Heart left ventricle (tissue), 13 donors: ENCODE measurements at regions not wholly inside any gene's neighbourhood (a gene's known extent, or its start where the extent isn't known, plus 50 kb on each side); places are given as distances from the start of the nearest gene placed in this dataset.

Experiments
- POLR2A ChIP-seq, 2 donors: fragments of 450-650 bp; IDR thresholded peaks; one replicate each; pipeline ENCODE4 v1.6.1; 2017; ENCODE audit warnings: antibody characterized with exemption in 2 of 2, mild to moderate bottlenecking in 2 of 2, moderate library complexity in 2 of 2
- TF ChIP-seq, protein P1 (sequence below), 12 donors: fragments of 200-600 bp; sonication (generic) in 4 of 12; IDR thresholded peaks; one replicate each; pipeline versions ENCODE4 v1.5.0 to v1.8.0; 2018 to 2022; ENCODE audit warnings: antibody characterized with exemption in 12 of 12, mild to moderate bottlenecking in 5 of 12
- donor health status: ischemic (EF 13 %, LVEDD 7.1; RV severe dilation, severe dysfunction).
- donor health status: DM: no; HTN: yes; CAD: no.
- donor health status: DM: no; HTN: no; CAD: no.
- donor health status: ischemic (EF 25% LVEDD 6.9; RV normal size, moderate dysfunction).
- donor health status: ischemic (EF 25% LVEDD 5.7; RV mildly dilated, moderate dysfunction).
- donor health status: ischemic (EF 35%, LVEDD 5.7; RV mildly dilated, moderate dysfunction).
- donor health status: nonischemic (EF 11% LVEDD 7.7; RV severe dilation, severe dysfunction).
- donor health status: DM: yes; HTN: yes; CAD: no.
- donor health status: PGD.
- donor health status: ischemic (EF 29% LVEDD 5.4; RV normal size, mild dysfunction).
- donor health status: nonischemic (EF 23%, LVEDD 6.1; RV moderate dilation, normal function).

DNA sequence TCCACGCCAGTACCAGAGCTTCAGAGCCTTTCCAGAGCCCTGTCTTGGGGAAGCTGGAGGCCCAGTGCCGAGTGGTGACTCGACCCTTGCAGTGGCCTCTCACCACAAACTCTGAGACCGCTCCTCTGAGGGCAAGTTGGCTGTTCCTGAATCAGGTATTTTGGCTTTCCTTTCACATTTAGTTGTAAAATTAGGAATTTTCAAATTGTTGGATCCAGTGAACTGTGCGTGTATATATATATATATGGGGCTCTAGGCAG, 128.7 kb upstream of the UNC5B start:
- no peak for TF ChIP-seq POLR2A (IDR thresholded peaks at IDR 0.05)
- TF ChIP-seq, protein P1, sequence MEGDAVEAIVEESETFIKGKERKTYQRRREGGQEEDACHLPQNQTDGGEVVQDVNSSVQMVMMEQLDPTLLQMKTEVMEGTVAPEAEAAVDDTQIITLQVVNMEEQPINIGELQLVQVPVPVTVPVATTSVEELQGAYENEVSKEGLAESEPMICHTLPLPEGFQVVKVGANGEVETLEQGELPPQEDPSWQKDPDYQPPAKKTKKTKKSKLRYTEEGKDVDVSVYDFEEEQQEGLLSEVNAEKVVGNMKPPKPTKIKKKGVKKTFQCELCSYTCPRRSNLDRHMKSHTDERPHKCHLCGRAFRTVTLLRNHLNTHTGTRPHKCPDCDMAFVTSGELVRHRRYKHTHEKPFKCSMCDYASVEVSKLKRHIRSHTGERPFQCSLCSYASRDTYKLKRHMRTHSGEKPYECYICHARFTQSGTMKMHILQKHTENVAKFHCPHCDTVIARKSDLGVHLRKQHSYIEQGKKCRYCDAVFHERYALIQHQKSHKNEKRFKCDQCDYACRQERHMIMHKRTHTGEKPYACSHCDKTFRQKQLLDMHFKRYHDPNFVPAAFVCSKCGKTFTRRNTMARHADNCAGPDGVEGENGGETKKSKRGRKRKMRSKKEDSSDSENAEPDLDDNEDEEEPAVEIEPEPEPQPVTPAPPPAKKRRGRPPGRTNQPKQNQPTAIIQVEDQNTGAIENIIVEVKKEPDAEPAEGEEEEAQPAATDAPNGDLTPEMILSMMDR (IDR thresholded peaks at IDR 0.05) = no peak
